Fibroblast of peridontal ligament (primary cell): ENCODE measurements at regions not wholly inside any gene's neighbourhood (a gene's known extent, or its start where the extent isn't known, plus 50 kb on each side); places are given as distances from the start of the nearest gene placed in this dataset.
A peak's percentile ranks its signal among the peaks of the same experiment; 100 is the strongest.

Experiments used
- DNase-seq: peaks from one replicate; pipeline ENCODE4 v3.0.0-alpha.2; 2010; ENCODE audit errors: extremely low read depth

DNA sequence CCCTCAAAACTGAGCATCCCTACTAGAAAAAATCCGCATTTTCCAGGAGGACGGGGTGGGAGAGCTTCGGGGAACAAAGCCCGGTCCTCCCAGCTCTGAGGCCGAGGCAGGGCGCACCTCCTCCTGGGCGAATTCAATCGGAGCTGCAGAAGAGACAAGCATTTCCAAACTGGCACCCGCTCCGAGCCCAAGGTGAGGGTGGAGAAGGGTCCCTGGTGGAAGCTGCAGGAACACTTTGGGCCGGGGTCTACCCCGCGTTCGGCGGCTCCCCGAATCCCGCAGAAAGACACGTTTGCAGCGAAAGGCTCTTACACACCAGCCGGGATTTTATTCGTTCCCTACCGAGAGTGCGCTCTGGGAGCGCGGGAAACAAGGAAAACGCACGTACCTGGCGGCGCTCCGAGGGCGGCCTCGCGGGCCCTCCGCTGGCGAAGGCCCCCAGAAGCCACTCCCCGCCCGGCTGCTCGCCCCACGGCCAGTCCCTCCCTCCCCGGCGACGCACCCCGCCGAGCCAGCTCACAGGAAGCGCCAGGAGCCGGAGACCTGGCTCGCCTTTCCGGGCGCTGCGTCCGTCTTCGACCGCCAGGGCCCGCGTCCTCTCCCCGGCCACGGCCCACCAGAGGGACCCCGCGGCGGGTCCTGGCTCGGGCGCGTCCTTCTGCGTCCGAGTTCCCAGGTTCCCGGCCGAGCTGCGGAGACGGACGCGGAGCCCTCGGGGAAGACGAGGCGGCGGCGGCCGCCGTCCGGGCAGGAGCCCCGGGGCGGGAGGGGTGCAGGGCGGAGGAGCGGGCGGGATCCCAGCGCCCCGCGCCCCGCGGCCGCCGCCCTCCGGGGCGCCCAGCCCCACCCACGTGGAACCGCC, 49.8 kb upstream of the BAHCC1 start:
- DNase-seq, result peak; percentile 78
